ENCODE measurements at regions not wholly inside any gene's neighbourhood (a gene's known extent, or its start where the extent isn't known, plus 50 kb on each side); places are given as distances from the start of the nearest gene placed in this dataset.

DNA sequence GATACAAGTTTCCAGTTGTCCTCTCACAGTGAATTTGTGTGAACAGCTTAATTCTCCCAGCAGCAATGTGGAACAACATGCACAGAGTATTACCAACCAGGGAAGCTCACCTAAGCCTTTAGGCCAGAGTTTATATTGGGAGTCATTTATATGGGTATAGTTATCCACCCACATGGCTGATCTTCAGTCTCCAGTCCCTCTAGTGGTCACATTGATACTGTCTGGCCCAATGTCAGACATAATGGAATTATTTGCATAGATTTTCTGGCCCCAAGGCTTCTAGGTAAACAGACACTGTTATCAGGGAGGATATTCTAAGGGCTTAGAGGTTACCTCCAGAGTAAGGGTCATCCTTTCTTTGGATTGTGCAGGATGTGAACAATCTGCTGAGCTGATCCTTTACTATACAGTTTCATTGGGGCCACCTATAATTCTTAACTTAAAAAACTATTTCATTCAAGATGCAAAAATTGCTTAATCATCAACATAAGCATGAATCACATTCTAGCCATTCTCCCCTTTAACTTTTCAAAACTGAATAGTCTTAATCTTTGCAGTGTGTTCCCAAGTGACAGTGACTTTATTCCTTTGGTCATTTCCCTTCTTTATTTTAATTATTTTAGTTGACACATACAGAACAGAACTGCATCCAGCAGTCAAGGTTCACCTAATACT lies 210.9 kb downstream of the LTN1 start:
- no peak for ATAC-seq
- Histone ChIP-seq H3K27me3 (no peaks in the 10 kb centered on the region), H3K4me1 (no peaks in the 10 kb centered on the region), H3K9me3 (no peaks in the 10 kb centered on the region), H3K27ac (no peak overlapping the region), H3K4me3 (no peak overlapping the region), H3K36me3 (replicated peaks in 1 of 2; ENCODE audit: insufficient read depth in 1 of 2, low read depth in 2 of 2) (no peaks in the 10 kb centered on the region)
- DNase-seq: no peak
- TF ChIP-seq, protein P1, sequence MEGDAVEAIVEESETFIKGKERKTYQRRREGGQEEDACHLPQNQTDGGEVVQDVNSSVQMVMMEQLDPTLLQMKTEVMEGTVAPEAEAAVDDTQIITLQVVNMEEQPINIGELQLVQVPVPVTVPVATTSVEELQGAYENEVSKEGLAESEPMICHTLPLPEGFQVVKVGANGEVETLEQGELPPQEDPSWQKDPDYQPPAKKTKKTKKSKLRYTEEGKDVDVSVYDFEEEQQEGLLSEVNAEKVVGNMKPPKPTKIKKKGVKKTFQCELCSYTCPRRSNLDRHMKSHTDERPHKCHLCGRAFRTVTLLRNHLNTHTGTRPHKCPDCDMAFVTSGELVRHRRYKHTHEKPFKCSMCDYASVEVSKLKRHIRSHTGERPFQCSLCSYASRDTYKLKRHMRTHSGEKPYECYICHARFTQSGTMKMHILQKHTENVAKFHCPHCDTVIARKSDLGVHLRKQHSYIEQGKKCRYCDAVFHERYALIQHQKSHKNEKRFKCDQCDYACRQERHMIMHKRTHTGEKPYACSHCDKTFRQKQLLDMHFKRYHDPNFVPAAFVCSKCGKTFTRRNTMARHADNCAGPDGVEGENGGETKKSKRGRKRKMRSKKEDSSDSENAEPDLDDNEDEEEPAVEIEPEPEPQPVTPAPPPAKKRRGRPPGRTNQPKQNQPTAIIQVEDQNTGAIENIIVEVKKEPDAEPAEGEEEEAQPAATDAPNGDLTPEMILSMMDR (IDR thresholded peaks at IDR 0.05): peak in 1 of 7 experiments; percentile 7
- TF ChIP-seq POLR2A (IDR thresholded peaks at IDR 0.05): no peak
- intact Hi-C loops (cut with DNase I): no loop called here

DNA sequence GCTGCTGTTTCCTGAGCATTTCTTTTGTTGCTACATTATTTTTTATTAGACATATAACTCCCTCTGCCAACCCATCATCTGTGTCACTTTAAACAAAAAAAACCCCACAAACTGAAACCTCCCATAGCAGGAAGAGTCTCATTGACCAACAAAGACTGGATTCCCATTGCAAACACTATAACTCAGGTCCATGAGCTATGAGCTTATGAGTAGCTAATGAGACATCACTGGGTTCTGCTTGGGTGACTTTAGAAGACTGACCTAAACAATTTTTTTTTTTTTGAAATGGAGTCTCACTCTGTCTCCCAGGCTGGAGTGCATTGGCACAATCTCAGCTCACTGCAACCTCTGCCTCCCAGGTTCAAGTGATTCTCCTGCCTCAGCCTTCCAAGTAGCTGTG lies 212.8 kb downstream of the LTN1 start:
- no peak for TF ChIP-seq POLR2A (IDR thresholded peaks at IDR 0.05)
- Histone ChIP-seq H3K27ac (no peak overlapping the region), H3K36me3 (replicated peaks in 1 of 2; ENCODE audit: insufficient read depth in 1 of 2, low read depth in 2 of 2) (no peaks in the 10 kb centered on the region), H3K4me1 (no peaks in the 10 kb centered on the region), H3K4me3 (no peak overlapping the region), H3K9me3 (no peaks in the 10 kb centered on the region), H3K27me3 (no peaks in the 10 kb centered on the region)
- DNase-seq (no peak), ATAC-seq (no peak)
- intact Hi-C loops (cut with DNase I): no loop called here

DNA sequence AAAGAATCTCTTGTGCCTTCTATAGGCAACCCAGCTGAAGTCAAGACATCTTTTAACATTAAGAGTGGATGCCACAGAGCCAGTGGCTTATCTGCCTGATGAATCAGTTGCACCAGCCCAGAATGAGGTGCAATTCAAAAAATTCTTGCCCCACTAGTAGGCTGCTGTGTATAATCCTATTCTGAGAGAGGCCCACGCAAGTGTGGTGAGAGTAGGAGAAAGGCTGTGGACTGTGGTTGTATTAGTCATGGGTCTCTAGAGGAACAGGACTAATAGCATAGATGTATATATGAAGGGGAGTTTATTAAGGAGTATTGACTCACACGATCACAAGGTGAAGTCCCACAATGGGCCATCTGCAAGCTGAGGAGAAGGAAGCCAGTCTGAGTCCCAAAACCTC lies 216.4 kb downstream of the LTN1 start:
- no peak overlapping the region for H3K27ac ChIP-seq
- intact Hi-C loops (cut with DNase I): no loop called here
- no peak for DNase-seq
- 83 to 97% methylated on average over 2 of the region's 2 CpGs for whole genome bisulfite sequencing, 2 donors
- H3K36me3 ChIP-seq (replicated peaks in 1 of 2; ENCODE audit: insufficient read depth in 1 of 2, low read depth in 2 of 2): no peaks in the 10 kb centered on the region
- peaks cover 17% of the 10 kb centered on the region for H3K4me1 ChIP-seq
- TF ChIP-seq, protein P1 (IDR thresholded peaks at IDR 0.05): no peak
- TF ChIP-seq POLR2A (IDR thresholded peaks at IDR 0.05): no peak
- H3K27me3 ChIP-seq: no peaks in the 10 kb centered on the region
- no peaks in the 10 kb centered on the region for H3K9me3 ChIP-seq
- ATAC-seq: no peak
- no peak overlapping the region for H3K4me3 ChIP-seq

DNA sequence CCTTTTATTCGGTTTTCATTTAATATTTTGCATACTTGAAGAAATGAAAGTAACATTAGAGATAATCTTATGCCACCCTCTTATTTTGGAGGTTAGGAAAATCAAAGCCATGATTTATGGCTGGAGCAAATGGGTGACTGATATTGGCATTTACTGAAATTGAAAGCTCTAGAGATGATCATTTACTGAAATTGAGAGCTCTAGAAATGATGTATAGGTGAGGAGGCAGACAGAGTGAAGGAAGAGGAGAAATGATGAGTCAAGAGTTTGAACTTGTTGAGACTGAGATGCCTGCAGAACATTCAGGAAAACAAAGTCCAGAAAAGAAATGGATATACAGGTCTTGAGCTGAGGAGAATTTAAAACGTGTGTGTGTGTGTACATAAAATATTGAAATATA lies 217.6 kb downstream of the LTN1 start:
- intact Hi-C loops (cut with DNase I): no loop called here
- H3K4me3 ChIP-seq: no peak overlapping the region
- no peak for ATAC-seq
- H3K27me3 ChIP-seq: no peaks in the 10 kb centered on the region
- 67 to 73% methylated on average over 2 of the region's 2 CpGs for WGBS, 2 donors
- no peak for DNase-seq
- H3K36me3 ChIP-seq (replicated peaks in 1 of 2; ENCODE audit: insufficient read depth in 1 of 2, low read depth in 2 of 2): no peaks in the 10 kb centered on the region
- TF ChIP-seq POLR2A (IDR thresholded peaks at IDR 0.05): no peak
- H3K9me3 ChIP-seq: no peaks in the 10 kb centered on the region
- H3K4me1 ChIP-seq: peaks cover 17% of the 10 kb centered on the region
- H3K27ac ChIP-seq: no peak overlapping the region

DNA sequence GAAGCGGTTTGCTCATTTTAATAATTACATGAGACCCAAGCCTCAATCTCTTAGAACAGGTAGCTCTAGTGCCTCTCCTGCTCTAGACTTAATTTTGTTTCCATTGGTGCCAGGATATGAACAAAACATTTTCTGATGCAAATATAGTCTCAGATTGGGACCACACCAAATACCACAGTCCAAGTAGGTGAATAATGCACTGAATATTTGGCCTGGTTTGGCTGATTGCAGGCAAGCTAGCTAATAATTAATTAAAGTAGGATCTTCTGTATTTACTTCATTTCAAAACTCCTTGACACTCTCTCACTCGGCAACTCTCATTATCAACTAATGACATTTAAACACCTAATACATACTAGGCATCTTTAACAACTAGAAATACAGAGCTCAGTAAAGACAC lies 219.6 kb downstream of the LTN1 start:
- ATAC-seq (no peak), DNase-seq (no peak)
- Histone ChIP-seq H3K4me1 (peaks cover 17% of the 10 kb centered on the region), H3K4me3 (no peak overlapping the region), H3K27me3 (no peaks in the 10 kb centered on the region), H3K27ac (no peak overlapping the region), H3K36me3 (replicated peaks in 1 of 2; ENCODE audit: insufficient read depth in 1 of 2, low read depth in 2 of 2) (no peaks in the 10 kb centered on the region), H3K9me3 (no peaks in the 10 kb centered on the region)
- 51 to 60% methylated on average over 2 of the region's 2 CpGs for WGBS, 2 donors
- intact Hi-C loops (cut with DNase I): no loop called here
- TF ChIP-seq, protein P1 (IDR thresholded peaks at IDR 0.05): no peak
- no peak for TF ChIP-seq POLR2A (IDR thresholded peaks at IDR 0.05)

DNA sequence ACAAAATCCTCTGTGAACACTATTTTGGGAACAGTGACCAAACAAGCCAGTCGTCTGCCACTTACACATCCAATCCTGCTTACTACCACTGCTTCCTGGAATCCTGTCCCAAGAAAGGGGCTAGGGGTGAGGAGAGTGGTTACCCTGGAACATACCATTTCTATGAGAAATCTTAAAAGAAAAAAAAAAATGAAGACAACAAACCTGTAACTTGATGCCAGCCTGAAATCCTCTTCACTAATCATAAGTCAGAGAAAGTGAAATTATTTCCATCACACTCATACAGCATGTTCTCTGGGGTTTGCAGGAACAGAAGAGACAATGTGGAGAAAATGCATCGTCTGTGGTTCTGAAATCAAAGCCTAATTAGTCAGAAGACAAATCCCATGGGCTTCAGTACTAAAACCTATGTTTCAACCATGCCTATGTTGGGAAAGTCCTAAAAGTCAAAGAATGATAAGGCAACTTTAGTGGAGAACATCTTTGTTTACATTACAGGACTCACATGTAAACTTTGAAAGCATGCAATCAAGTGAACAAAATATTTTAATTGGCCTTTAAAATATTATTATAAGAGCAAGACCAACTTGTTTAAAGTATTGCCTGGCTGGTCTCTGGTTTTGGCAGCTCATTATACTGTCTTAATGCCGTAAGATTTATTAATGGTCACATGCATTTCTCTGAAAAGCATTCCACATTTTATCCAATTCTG lies 220.7 kb downstream of the LTN1 start:
- 76 to 83% methylated on average over 3 of the region's 3 CpGs for WGBS, 2 donors
- Histone ChIP-seq H3K27ac (no peak overlapping the region), H3K9me3 (no peaks in the 10 kb centered on the region), H3K27me3 (no peaks in the 10 kb centered on the region), H3K4me3 (no peak overlapping the region), H3K36me3 (replicated peaks in 1 of 2; ENCODE audit: insufficient read depth in 1 of 2, low read depth in 2 of 2) (no peaks in the 10 kb centered on the region), H3K4me1 (peaks cover 17% of the 10 kb centered on the region)
- DNase-seq (no peak), ATAC-seq (no peak)
- TF ChIP-seq, protein P1 (IDR thresholded peaks at IDR 0.05): no peak
- TF ChIP-seq POLR2A (IDR thresholded peaks at IDR 0.05): no peak
- intact Hi-C loops (cut with DNase I): no loop called here
